Heart right ventricle (tissue), 16 donors: ENCODE measurements at regions not wholly inside any gene's neighbourhood (a gene's known extent, or its start where the extent isn't known, plus 50 kb on each side); places are given as distances from the start of the nearest gene placed in this dataset.

Experiments
- ATAC-seq, 8 donors: fragments of 200-7000 bp; cut with Tn5 transposase; one replicate each; pipeline ENCODE4 v1.9.1; 2020; ENCODE audit warnings: mild to moderate bottlenecking in 8 of 8, moderate library complexity in 8 of 8, moderate number of reproducible peaks in 1 of 8
- DNase-seq, 2 donors: peaks; one replicate each; pipeline ENCODE4 v3.0.0-alpha.2; 2020
- H3K27ac ChIP-seq, 10 donors: fragments of 200-600 bp; sonication (generic) in 2 of 10; one replicate each; pipeline versions ENCODE4 v1.5.0 to v1.8.0; 2020 to 2022; ENCODE audit warnings: mild to moderate bottlenecking in 3 of 10
- H3K27me3 ChIP-seq, 7 donors: fragments of 200-600 bp; one replicate each; pipeline ENCODE4 v1.8.0; 2021 to 2022; ENCODE audit warnings: mild to moderate bottlenecking in 2 of 7
- H3K36me3 ChIP-seq, 9 donors: fragments of 200-600 bp; sonication (generic) in 1 of 9; one replicate each; pipeline versions ENCODE4 v1.5.0 to v1.8.0; 2020 to 2022; ENCODE audit warnings: mild to moderate bottlenecking in 2 of 9
- H3K4me1 ChIP-seq, 9 donors: fragments of 200-600 bp; sonication (generic) in 1 of 9; one replicate each; pipeline versions ENCODE4 v1.5.0 to v1.8.0; 2020 to 2022; ENCODE audit warnings: mild to moderate bottlenecking in 4 of 9
- H3K4me3 ChIP-seq, 10 donors: fragments of 200-600 bp; sonication (generic) in 2 of 10; one replicate each; pipeline versions ENCODE4 v1.5.0 to v1.8.0; 2020 to 2022; ENCODE audit warnings: mild to moderate bottlenecking in 7 of 10, moderate library complexity in 2 of 10
- H3K9me3 ChIP-seq, 11 donors: fragments of 200-600 bp in 10 of 11; sonication (generic) in 2 of 11; one replicate each; pipeline versions ENCODE4 v1.5.0 to v1.8.0; 2013 to 2022; ENCODE audit warnings: mild to moderate bottlenecking in 2 of 11, control low read depth in 1 of 11, moderate library complexity in 1 of 11
- CTCF ChIP-seq, 9 donors: fragments of 200-600 bp; sonication (generic) in 2 of 9; IDR thresholded peaks; one replicate each; pipeline versions ENCODE4 v1.5.0 to v1.8.0; 2021 to 2022; ENCODE audit warnings: antibody characterized with exemption in 9 of 9, mild to moderate bottlenecking in 5 of 9, moderate library complexity in 1 of 9
- WGBS, 2 donors: extraction: QIAGEN DNeasy Blood & Tissue Kit; methylation state at CpG; one replicate each; pipeline ENCODE4 v1.1.7; 2013; ENCODE audit warnings: inconsistent platforms in 1 of 2; 5-methylcytosine and 5-hydroxymethylcytosine counted together
- intact Hi-C, 10 donors: fragments of 100-400 bp; cut with DNase I; formaldehyde crosslinking; loops; one replicate each; pipeline versions ENCODE4 v1.11.1 to v1.14.2; 2022
- donor health status: Arrhythmogenic right ventricular cardiomyopathy.
- donor health status: ischemic (EF 13 %, LVEDD 7.1; RV severe dilation, severe dysfunction).
- donor health status: healthy with polysubstance abuse.
- donor health status: DM: no; HTN: yes; CAD: no.
- donor health status: DM: no; HTN: no; CAD: no.
- donor health status: ischemic (EF 25% LVEDD 6.9; RV normal size, moderate dysfunction).
- donor health status: ischemic (EF 25% LVEDD 5.7; RV mildly dilated, moderate dysfunction).
- donor health status: healthy.
- donor health status: DM: yes; HTN: yes; CAD: no.
- donor health status: Ischemic cardiomyopathy.
- donor health status: ischemic (EF 35%, LVEDD 5.7; RV mildly dilated, moderate dysfunction).
- donor health status: nonischemic (EF 11% LVEDD 7.7; RV severe dilation, severe dysfunction).
- donor health status: DM: yes; HTN: yes; CAD: no.
- donor health status: PGD.
- donor health status: ischemic (EF 29% LVEDD 5.4; RV normal size, mild dysfunction).
- donor health status: nonischemic (EF 23%, LVEDD 6.1; RV moderate dilation, normal function).

- peaks cover 0 to 10% (median 0%) of the 10 kb centered on the region in 11 donors for H3K9me3 ChIP-seq
- intact Hi-C loops, result loop anchor here in 4 of 10 donors (10.0 kb wide), 3 partner anchors 259 to 589 kb away; partner anchors contain the start of gene FIGN (in 2 of the 4)
- H3K36me3 ChIP-seq, result no peaks in the 10 kb centered on the region
- 61 to 77% methylated on average over 3 of the region's 3 CpGs for WGBS, 2 donors
- H3K4me3 ChIP-seq, result no peak overlapping the region
- no peak for TF ChIP-seq CTCF (IDR thresholded peaks at IDR 0.05)
- no peaks in the 10 kb centered on the region for H3K27me3 ChIP-seq
- no peak overlapping the region for H3K27ac ChIP-seq
- DNase-seq (no peak), ATAC-seq (no peak)
- no peaks in the 10 kb centered on the region for H3K4me1 ChIP-seq
These were observed 260.0 kb downstream of the FIGN start for GRCh38 chr2:163475815-163476214.

- ATAC-seq (no peak), DNase-seq (no peak)
- H3K9me3 ChIP-seq, result peaks cover 0 to 10% (median 0%) of the 10 kb centered on the region in 11 donors
- H3K4me1 ChIP-seq, result peaks cover 0 to 5% (median 0%) of the 10 kb centered on the region in 9 donors
- no peaks in the 10 kb centered on the region for H3K27me3 ChIP-seq
- WGBS, 2 donors, result 73 to 76% methylated on average over 4 of the region's 4 CpGs
- H3K4me3 ChIP-seq, result no peak overlapping the region
- intact Hi-C loops, result loop anchor here in 5 of 10 donors (5.0 to 10.0 kb wide), 5 partner anchors 128 to 590 kb away; partner anchors contain the start of gene FIGN (in 2 of the 5)
- TF ChIP-seq CTCF (IDR thresholded peaks at IDR 0.05), result no peak
- no peak overlapping the region for H3K27ac ChIP-seq
- no peaks in the 10 kb centered on the region for H3K36me3 ChIP-seq
These were observed 260.9 kb downstream of the FIGN start for GRCh38 chr2:163474889-163475288.

GRCh38 chr2:163474319-163474744 is 261.5 kb downstream of the FIGN start:
- no peak overlapping the region for H3K4me3 ChIP-seq

GRCh38 chr2:163471947-163472346 is 263.9 kb downstream of the FIGN start:
- H3K27me3 ChIP-seq, result no peaks in the 10 kb centered on the region
- DNase-seq, result peak in 1 of 2 donors; percentile 13
- no peak overlapping the region for H3K27ac ChIP-seq
- H3K4me1 ChIP-seq, result peaks cover 0 to 10% (median 0%) of the 10 kb centered on the region in 9 donors
- peak in 6 of 8 donors; percentile 44 to 75 (median 64) for ATAC-seq
- no peaks in the 10 kb centered on the region for H3K9me3 ChIP-seq
- WGBS, 2 donors, result 0 to 6% methylated on average over 1 of the region's 1 CpG
- TF ChIP-seq CTCF (IDR thresholded peaks at IDR 0.05), result peak in 8 of 9 donors; percentile 16 to 61 (median 46)
- intact Hi-C loops, result loop anchor here in 5 of 10 donors (5.0 to 10.0 kb wide), 5 partner anchors 125 to 593 kb away; partner anchors contain the start of gene FIGN (in 2 of the 5)
- no peak overlapping the region for H3K4me3 ChIP-seq
- no peaks in the 10 kb centered on the region for H3K36me3 ChIP-seq

More at GRCh38 chr2:163474319-163474744, 261.5 kb downstream of the FIGN start:
- peaks cover 0 to 10% (median 0%) of the 10 kb centered on the region in 11 donors for H3K9me3 ChIP-seq
- H3K4me1 ChIP-seq, result peaks cover 0 to 9% (median 0%) of the 10 kb centered on the region in 9 donors
- no peaks in the 10 kb centered on the region for H3K36me3 ChIP-seq
- intact Hi-C loops, result loop anchor here in 5 of 10 donors (5.0 to 10.0 kb wide), 5 partner anchors 127 to 590 kb away; partner anchors contain the start of gene FIGN (in 2 of the 5)
- no peaks in the 10 kb centered on the region for H3K27me3 ChIP-seq
- no peak for TF ChIP-seq CTCF (IDR thresholded peaks at IDR 0.05)
- no peak overlapping the region for H3K27ac ChIP-seq
- ATAC-seq, result no peak
- DNase-seq, result no peak
- WGBS, 2 donors, result 91% methylated on average over 4 of the region's 4 CpGs
